Osteoblast (primary cell): ENCODE measurements at regions not wholly inside any gene's neighbourhood (a gene's known extent, or its start where the extent isn't known, plus 50 kb on each side); places are given as distances from the start of the nearest gene placed in this dataset.

Experiments used
- DNase-seq: peaks from one replicate; pipeline ENCODE4 v3.0.0; 2011; ENCODE audit warnings: low spot score, mixed read lengths; ENCODE audit not compliant: insufficient read length; ENCODE audit errors: missing footprints
- H2AFZ ChIP-seq: 2 replicates; pipeline ENCODE4 v1.6.0; 2011; ENCODE audit warnings: mild to moderate bottlenecking, low read length
- H3K27ac ChIP-seq: 2 replicates; pipeline ENCODE4 v1.5.1; 2011; ENCODE audit warnings: mild to moderate bottlenecking, low read depth, low read length, moderate library complexity
- H3K27me3 ChIP-seq: 2 replicates; pipeline ENCODE4 v1.6.0; 2012; ENCODE audit warnings: mild to moderate bottlenecking, control low read depth, inconsistent platforms, low read length, moderate library complexity; ENCODE audit not compliant: insufficient read depth
- H3K36me3 ChIP-seq: 2 replicates; pipeline ENCODE4 v1.5.1; 2011; ENCODE audit warnings: mild to moderate bottlenecking, low read length, control low read depth, moderate library complexity; ENCODE audit not compliant: insufficient read depth
- H3K4me1 ChIP-seq: 2 replicates; pipeline ENCODE4 v1.5.1; 2011; ENCODE audit warnings: mild to moderate bottlenecking, low read length, control low read depth, moderate library complexity; ENCODE audit not compliant: insufficient read depth
- H3K4me2 ChIP-seq: 2 replicates; pipeline ENCODE4 v1.6.0; 2011; ENCODE audit warnings: mild to moderate bottlenecking, low read length; ENCODE audit not compliant: insufficient read depth
- H3K4me3 ChIP-seq: fragments of 200-600 bp; sonication (generic); 3 replicates; pipeline ENCODE4 v1.5.1; 2012; ENCODE audit warnings: mild to moderate bottlenecking, low read length, inconsistent platforms; ENCODE audit not compliant: insufficient read depth
- H3K79me2 ChIP-seq: 2 replicates; pipeline ENCODE4 v1.6.0; 2012; ENCODE audit warnings: mild to moderate bottlenecking, low read length, control low read depth, inconsistent platforms; ENCODE audit not compliant: insufficient read depth
- H3K9me3 ChIP-seq: 2 replicates; pipeline ENCODE4 v1.5.1; 2011; ENCODE audit warnings: low read depth, low read length, control low read depth
- H4K20me1 ChIP-seq: 2 replicates; pipeline ENCODE4 v1.6.0; 2012; ENCODE audit warnings: mild to moderate bottlenecking, low read length, control low read depth; ENCODE audit not compliant: insufficient read depth
- TF ChIP-seq, protein P1 (sequence below): IDR thresholded peaks from 2 replicates; pipeline ENCODE4 v1.5.1; 2011; ENCODE audit warnings: mild to moderate bottlenecking, low read depth, low read length, moderate library complexity; ENCODE audit errors: extremely low read depth

GRCh38 chr15:70160803-70161565 lies 63.3 kb upstream of the TLE3 start:
- peaks cover 22% of the 10 kb centered on the region for H3K4me1 ChIP-seq
- no peak overlapping the region for H2AFZ ChIP-seq
- no peaks in the 10 kb centered on the region for H3K27me3 ChIP-seq
- no peak overlapping the region for H3K27ac ChIP-seq
- no peaks in the 10 kb centered on the region for H3K79me2 ChIP-seq
- no peak overlapping the region for H3K4me3 ChIP-seq
- TF ChIP-seq, protein P1, sequence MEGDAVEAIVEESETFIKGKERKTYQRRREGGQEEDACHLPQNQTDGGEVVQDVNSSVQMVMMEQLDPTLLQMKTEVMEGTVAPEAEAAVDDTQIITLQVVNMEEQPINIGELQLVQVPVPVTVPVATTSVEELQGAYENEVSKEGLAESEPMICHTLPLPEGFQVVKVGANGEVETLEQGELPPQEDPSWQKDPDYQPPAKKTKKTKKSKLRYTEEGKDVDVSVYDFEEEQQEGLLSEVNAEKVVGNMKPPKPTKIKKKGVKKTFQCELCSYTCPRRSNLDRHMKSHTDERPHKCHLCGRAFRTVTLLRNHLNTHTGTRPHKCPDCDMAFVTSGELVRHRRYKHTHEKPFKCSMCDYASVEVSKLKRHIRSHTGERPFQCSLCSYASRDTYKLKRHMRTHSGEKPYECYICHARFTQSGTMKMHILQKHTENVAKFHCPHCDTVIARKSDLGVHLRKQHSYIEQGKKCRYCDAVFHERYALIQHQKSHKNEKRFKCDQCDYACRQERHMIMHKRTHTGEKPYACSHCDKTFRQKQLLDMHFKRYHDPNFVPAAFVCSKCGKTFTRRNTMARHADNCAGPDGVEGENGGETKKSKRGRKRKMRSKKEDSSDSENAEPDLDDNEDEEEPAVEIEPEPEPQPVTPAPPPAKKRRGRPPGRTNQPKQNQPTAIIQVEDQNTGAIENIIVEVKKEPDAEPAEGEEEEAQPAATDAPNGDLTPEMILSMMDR: no peak
- DNase-seq: peak; percentile 81
- no peak overlapping the region for H3K4me2 ChIP-seq
- H3K9me3 ChIP-seq: no peaks in the 10 kb centered on the region
- H4K20me1 ChIP-seq: no peaks in the 10 kb centered on the region
- H3K36me3 ChIP-seq: no peaks in the 10 kb centered on the region

DNA sequence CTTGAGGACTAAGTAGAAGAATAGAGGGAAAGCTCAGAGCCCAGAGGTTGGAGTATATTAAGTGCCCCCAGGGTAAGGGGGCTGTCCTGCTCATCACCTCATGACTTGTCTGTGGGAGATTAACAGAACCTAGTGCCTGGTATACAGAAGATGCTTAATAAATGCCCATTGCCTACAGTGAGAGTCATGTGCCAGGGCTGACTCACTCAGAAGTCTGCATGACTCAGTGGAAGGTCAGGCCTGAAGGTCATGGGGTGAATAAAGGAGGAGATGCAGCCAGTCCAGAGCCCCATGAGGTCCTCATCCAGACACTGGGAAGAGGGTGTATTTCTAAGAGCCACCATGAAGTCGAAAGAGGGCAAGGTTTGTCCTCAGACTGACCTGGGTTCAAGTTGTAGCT lies 62.5 kb upstream of the TLE3 start:
- Histone ChIP-seq H4K20me1 (no peaks in the 10 kb centered on the region), H3K4me3 (no peak overlapping the region), H3K79me2 (no peaks in the 10 kb centered on the region), H2AFZ (no peak overlapping the region), H3K9me3 (no peaks in the 10 kb centered on the region), H3K4me1 (peaks cover 22% of the 10 kb centered on the region), H3K27ac (no peak overlapping the region), H3K27me3 (peaks cover 4% of the 10 kb centered on the region), H3K36me3 (no peaks in the 10 kb centered on the region), H3K4me2 (no peak overlapping the region)
- DNase-seq: peak; percentile 84
- TF ChIP-seq, protein P1: no peak

GRCh38 chr15:70159713-70160009 lies 61.9 kb upstream of the TLE3 start:
- no peak for DNase-seq
- Histone ChIP-seq H3K27me3 (peaks cover 4% of the 10 kb centered on the region), H3K4me1 (peaks cover 28% of the 10 kb centered on the region), H4K20me1 (no peaks in the 10 kb centered on the region), H3K4me2 (no peak overlapping the region), H3K79me2 (no peaks in the 10 kb centered on the region), H3K9me3 (no peaks in the 10 kb centered on the region), H3K4me3 (no peak overlapping the region), H2AFZ (no peak overlapping the region), H3K36me3 (no peaks in the 10 kb centered on the region), H3K27ac (no peak overlapping the region)
- TF ChIP-seq, protein P1: no peak

DNA sequence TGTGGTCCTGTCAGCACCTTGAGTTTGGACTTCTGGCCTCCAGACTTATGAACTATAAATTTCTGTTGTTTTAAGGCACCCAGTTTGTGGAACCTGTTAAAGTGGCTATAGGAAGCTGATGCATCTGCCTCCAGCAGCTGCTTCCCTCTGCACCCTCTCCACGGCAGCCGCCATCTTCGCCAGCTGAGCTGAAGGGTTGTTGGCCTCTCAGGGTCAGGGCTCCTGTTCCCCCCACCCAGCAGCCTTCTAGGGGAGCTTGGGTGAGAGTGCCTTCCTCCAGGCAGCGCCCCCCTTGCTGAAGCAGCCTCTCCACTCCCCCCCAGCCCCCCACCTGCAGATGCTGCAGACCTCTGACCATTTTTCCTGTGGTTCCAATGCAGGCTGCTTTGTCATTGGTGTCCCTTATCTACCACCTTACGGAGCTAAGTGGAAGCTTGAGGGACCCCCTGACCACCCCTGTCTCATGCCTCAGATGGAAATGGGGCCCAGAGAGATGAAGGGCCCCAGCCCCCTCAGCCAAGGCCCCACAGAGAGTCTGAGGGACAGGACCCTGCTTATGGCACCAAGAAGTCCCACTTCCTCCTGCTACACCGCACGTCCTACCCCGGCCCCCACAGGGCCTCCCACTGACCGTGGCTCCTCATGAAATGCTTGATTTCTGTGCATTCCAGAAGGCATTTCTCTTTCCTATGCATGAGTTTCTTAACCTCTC lies 61.4 kb upstream of the TLE3 start:
- H3K36me3 ChIP-seq: no peaks in the 10 kb centered on the region
- H3K79me2 ChIP-seq: no peaks in the 10 kb centered on the region
- peak; percentile 44 for DNase-seq
- no peak overlapping the region for H3K4me3 ChIP-seq
- H3K27me3 ChIP-seq: peaks cover 4% of the 10 kb centered on the region
- TF ChIP-seq, protein P1: no peak
- no peaks in the 10 kb centered on the region for H3K9me3 ChIP-seq
- H3K4me2 ChIP-seq: no peak overlapping the region
- no peaks in the 10 kb centered on the region for H4K20me1 ChIP-seq
- H2AFZ ChIP-seq: no peak overlapping the region
- no peak overlapping the region for H3K27ac ChIP-seq
- peaks cover 33% of the 10 kb centered on the region for H3K4me1 ChIP-seq
